Stimulated activated CD4-positive, alpha-beta T cell treated with anti-CD3 and anti-CD28 coated beads, Interleukin-2, amount 100 ng/mL, for 48 hours (primary cell): ENCODE measurements at regions not wholly inside any gene's neighbourhood (a gene's known extent, or its start where the extent isn't known, plus 50 kb on each side); places are given as distances from the start of the nearest gene placed in this dataset.

Source experiments
- DNase-seq, 2 donors: peaks; one replicate each; pipeline ENCODE4 v3.0.0-alpha.2; 2020

DNA sequence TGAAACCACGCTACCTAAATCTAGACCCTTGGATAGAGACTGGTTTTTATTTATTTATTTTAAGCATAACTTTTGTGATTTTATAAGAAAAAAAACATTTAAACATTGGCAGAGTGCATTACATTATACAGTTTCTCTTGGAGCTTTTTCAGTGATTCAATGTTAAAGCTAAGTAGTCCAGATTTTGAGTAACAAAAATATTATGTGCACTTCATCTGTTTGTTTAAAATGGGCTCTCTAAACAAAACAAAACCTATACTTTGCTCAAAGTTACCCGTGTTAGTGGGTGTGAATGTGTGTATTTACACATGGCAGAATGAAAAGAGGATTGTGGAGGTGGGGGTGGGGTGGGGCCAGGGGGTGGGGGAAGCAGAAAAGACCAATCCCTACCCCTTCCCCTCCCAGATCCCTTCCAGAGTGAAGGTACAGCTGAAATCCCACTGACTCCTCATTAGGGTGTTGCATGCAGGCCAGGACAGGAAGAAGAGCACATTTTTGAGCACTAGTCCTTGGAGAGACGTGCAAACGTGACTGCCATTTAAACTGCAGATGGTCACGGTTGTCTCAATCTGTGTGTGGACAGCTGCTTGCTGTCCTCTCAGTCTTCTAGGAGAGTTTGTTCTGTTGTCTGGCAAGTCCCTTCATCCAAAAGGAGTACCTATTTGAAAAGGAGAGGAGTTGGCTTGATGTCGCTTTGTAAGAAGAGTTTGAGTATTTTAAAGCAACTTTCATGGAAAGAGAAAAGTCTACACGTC lies 303.0 kb downstream of the ICOS start:
- DNase-seq = no peak

- DNase-seq = no peak
These were observed 304.3 kb upstream of the PARD3B start for GRCh38 chr2:204240961-204241360.

GRCh38 chr2:204249437-204249836 lies 295.8 kb upstream of the PARD3B start:
- DNase-seq = no peak

- no peak for DNase-seq
These were observed 294.6 kb upstream of the PARD3B start for GRCh38 chr2:204250692-204251091.

DNA sequence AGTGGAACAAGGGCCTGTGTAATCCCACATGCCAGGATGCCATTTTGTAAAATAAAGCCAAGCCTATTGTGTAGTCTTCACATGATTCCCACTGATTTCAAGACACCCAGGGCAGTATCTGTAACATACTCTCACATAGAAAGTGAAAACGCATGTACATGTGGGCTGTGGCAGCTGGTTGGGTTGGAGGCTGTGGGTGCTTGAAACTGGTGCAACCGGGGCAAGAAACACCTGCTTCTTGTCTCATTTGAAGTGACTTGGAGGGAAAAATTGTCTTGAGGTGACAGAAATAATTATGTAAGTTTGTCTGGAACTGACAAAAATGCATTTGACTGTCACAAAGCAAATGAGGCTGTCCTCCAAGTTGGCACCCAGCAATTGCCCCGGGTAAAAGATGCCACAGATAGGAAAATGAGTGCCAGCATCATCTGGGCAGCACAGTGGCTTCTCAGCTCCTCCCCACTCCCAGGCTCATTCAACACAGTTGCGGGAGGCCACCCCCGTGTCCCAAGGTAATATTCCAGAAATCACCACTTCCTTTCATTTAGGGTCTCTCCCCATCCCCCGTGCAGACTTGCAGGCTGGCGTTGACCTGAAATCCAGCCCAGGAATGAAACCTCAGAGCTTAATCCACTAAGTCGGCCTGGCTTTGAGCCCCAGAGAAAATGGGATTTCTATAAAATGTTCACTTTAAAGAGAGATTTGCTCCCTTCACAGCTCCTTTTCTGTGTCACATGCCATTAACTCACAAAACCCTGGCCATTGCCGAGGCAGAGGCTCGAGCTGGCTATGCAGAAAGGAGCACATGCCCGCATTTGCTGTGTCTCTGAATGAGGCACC lies 293.9 kb upstream of the PARD3B start:
- no peak for DNase-seq

GRCh38 chr2:204251998-204252376 lies 293.3 kb upstream of the PARD3B start:
- no peak for DNase-seq

- DNase-seq = no peak
These were observed 290.2 kb upstream of the PARD3B start for GRCh38 chr2:204255071-204255470.

GRCh38 chr2:204255526-204255925 lies 289.7 kb upstream of the PARD3B start:
- no peak for DNase-seq

DNA sequence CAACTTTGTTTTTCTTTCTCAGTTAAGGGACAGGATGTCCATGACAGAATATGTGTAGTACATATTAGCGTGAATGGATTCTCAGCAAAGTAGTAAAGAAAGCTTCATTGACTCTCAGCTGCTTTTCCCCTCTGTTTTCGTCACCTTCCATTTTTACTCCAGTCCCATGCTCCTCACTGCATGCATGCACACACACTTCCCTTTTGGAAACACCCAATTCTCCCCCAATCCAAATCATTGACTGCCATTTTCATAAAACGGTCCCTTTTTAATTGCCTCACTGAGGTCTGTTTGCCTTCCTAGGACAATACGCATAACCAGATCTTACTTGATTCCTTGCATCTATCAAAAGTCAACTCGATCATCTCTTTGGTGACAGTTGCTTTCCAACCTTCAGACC lies 287.5 kb upstream of the PARD3B start:
- no peak for DNase-seq

DNA sequence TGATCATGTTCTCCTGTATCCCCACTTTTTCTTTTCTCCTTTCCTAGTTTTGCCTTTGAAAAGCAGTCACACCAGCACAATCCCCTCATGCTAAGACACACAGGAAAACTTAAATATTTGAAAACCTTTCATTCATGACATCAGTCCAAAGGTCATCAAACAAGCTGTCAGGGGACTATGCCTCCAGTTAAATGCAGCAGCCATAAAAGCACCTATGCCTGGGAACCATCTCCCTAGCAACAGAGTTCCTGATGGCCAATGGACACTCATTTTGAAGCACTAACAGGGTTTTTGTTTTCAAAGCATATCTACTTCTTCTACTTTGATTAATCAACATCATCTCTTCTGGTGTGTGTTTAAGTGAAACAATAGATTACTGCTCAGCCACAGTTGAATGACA lies 286.4 kb upstream of the PARD3B start:
- DNase-seq = no peak

DNA sequence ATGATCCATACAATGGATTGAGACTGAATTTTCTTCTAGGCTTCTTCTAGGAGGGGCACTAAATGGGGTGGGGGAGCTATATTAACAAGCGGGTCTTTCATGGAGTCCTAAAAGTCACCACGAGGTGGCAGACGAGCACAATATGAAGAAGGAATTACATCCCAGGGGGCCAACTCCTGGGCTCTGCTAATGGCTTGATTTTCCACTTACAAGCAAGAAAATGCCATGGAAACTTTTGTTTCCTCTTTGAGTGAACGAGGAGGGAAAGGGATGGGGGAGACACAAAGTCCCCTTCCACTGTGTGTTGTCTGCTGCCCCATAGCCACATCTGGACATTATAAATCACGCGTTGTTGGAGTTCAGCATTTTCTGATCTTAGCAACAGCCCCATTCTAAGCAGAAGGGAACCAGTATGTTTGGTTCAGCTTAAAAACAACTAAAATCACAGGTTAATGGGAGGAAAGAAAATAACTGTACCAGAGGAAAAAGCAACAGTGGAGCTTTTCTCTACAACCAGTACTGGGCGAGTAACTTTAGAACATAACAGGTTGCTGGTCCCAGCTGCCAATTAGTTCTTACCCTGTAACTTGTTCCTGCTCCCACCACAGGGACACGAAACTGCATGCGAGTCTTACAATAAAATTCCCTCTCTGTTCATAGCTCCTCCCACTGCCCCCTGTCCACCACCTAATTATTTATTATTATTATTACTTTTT lies 285.0 kb upstream of the PARD3B start:
- peak; percentile 26 to 40 for DNase-seq

- DNase-seq = no peak
These were observed 284.4 kb upstream of the PARD3B start for GRCh38 chr2:204260901-204261300.

- DNase-seq = no peak
These were observed 283.4 kb upstream of the PARD3B start for GRCh38 chr2:204261846-204262245.

DNA sequence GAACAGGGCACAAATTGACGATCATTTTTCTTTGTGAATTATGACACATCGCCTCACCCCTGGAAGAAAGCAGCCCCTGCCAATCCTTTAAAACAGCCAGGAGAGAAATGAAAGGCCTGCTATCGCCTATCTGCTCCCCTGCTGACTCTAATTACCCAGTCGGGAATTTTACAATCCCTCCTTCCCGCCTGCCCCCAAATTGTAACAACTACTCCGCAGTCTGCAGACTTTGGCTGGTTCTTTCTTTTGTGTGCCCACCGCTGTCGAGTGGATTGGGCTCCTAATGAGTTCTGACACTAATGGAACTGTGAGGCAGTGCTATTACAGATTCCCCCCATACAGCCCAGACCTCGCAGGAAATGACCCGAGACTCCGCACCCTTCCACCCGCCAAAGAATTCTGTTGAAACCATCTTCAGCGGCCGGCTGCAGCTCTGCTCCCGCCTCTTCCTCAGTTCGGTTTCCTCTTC lies 281.2 kb upstream of the PARD3B start:
- no peak for DNase-seq

DNA sequence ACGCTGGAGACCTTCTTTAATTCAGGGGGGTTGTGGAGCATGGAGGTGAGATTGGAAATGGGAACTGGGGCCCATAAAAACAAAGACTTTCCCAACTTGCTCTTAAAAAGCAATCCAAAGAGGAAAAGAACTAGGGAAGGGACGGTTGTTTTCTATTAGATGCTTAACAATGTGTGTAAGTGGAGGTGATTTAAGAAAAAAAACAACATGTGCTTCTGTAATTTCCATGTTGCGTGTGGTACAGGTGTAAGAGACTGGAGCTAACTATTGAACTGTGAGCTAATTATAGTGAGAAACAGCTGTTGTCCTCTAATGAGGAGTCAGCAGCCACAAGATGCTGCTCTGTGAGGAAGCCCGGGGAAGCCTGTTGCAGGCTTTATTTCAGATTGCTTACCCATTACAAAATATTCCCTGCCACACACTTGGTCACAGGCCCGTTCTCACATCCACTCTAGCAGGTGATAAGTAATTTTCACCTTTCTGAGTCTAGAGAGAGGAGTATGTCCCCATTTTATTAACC lies 280.6 kb upstream of the PARD3B start:
- no peak for DNase-seq

GRCh38 chr2:204265681-204266181 lies 279.5 kb upstream of the PARD3B start:
- DNase-seq = no peak

DNA sequence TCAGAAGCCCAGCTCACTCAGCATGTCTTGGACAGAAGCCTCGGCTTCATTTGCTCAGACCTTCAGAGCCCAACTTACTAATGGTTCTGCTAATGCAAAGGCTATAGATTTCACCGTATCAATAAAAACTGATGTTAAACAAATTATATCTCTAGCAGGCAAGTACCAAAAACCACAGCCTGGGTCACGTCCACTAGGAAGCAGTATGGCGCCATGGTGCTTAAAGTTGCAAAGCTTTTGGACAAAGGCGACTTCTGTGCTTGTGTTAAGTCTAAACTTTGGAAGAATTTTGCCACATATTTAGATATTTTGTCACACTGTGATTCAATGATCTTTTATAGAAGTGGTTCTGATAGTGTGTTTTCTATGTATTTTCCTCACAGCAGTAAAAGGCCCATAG lies 276.8 kb upstream of the PARD3B start:
- no peak for DNase-seq

DNA sequence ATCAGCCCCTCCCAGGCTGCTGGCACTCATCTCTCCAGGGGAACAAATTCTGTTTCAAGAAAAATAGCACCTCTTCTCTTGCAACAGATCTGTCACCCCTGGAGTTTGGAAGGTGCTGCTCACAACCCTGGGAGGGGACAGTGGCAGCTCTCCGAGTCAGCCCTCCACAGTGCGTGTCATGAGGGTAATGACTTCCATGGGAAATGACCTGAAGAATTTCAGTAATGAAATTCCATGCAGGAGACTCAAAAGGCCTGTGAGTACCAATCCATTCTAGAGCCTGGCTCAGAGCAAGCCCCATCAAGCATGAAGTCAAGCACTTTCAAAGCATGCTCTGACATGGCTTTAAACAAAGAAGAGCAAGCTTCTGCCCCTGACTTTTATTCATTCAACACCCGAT lies 276.3 kb upstream of the PARD3B start:
- no peak for DNase-seq

- no peak for DNase-seq
These were observed 273.2 kb upstream of the PARD3B start for GRCh38 chr2:204272089-204272488.

- DNase-seq = no peak
These were observed 272.5 kb upstream of the PARD3B start for GRCh38 chr2:204272610-204273287.

DNA sequence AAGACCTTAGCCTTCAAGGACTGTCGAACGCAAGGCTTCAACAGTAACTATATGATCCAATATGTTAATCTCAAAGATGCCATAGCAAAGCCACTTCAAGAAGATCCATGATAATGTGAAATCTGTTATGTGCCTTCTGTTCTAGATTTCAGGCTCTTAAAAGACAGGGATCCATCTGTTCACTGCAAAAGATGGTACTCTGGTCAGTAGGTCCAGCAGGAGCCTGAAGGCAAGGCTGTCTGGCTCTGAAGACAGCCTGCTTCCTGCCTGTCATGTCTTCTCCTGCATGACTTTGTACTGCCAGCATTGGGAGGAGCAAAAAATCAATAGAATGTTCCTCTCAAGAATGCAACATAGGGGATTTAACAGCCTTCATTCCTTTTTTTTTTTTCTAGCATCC lies 270.8 kb upstream of the PARD3B start:
- DNase-seq = no peak

DNA sequence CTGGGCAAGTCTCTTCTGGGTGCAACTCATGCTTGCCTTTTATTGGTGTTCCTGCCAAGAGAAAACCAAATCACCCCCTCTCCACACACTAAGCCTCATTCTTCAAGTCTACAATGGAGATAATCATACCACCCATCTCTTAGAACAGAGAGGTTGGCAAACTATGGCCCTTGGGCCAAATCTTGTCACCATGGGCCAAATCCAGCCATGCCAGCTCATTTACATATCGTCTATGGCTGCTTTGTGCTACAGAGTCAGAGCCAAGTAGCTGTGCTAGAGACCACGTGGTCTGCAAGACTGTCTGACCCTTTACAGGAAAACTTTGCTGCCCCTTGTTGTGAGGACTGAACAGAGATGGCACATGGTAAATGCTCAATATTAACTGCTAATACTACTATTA lies 270.3 kb upstream of the PARD3B start:
- DNase-seq = no peak

GRCh38 chr2:204277226-204277625 lies 268.0 kb upstream of the PARD3B start:
- no peak for DNase-seq
